Esophagus muscularis mucosa (tissue), 3 donors: ENCODE measurements at regions not wholly inside any gene's neighbourhood (a gene's known extent, or its start where the extent isn't known, plus 50 kb on each side); places are given as distances from the start of the nearest gene placed in this dataset.

Experiments
- CTCF ChIP-seq, 3 experiments: fragments of 200-600 bp in 2 of 3; fragments of 450-650 bp in 1 of 3; sonication (generic) in 2 of 3; IDR thresholded peaks; one replicate each; pipeline ENCODE4 v1.5.1; 2017 to 2019; ENCODE audit warnings: antibody characterized with exemption in 3 of 3, mild to moderate bottlenecking in 2 of 3, moderate library complexity in 1 of 3
- POLR2A ChIP-seq: fragments of 450-650 bp; IDR thresholded peaks from one replicate; pipeline ENCODE4 v1.6.1; 2017; ENCODE audit warnings: antibody characterized with exemption, moderate library complexity, mild to moderate bottlenecking, low read depth

- TF ChIP-seq POLR2A (no peak), CTCF (IDR thresholded peaks at IDR 0.05) (no peak)
Observed at GRCh38 chr2:166607880-166608279, 113.8 kb upstream of the SCN7A start.
